ENCODE measurements at regions not wholly inside any gene's neighbourhood (a gene's known extent, or its start where the extent isn't known, plus 50 kb on each side); places are given as distances from the start of the nearest gene placed in this dataset.
A peak's percentile ranks its signal among the peaks of the same experiment; 100 is the strongest.

DNA sequence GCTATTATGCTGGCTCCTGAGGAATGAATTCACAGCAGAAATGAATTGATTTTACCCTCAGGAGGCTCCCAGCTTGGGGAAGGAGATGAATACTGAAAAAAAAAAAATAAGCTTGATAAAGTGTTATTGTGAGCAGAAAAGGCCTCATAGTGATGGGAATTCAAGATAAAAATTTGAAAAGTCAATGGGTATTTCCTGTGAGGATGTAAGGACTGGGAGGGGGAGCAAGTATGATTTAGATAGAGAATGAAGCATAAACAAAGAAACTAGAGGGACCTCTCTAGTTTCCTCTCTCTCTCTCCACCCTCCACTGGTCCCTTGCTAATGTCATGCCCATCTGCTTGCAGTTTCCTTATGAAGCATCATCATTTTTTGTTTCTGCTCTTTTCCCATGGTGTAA is 439.0 kb upstream of the PLXNA2 start:
- ATAC-seq (ENCODE audit: insufficient number of reproducible peaks, low FRiP score, low read depth) (no peak), DNase-seq (ENCODE audit: low spot score) (no peak)
- H3K36me3 ChIP-seq = no peaks in the 10 kb centered on the region

GRCh38 chr1:208684192-208684591 is 440.0 kb upstream of the PLXNA2 start:
- TF ChIP-seq CTCF (IDR thresholded peaks at IDR 0.05) = no peak
- no peaks in the 10 kb centered on the region for H3K27me3 ChIP-seq (replicated peaks; ENCODE audit: insufficient read depth)
- H3K9me3 ChIP-seq = no peaks in the 10 kb centered on the region
- H3K4me1 ChIP-seq (ENCODE audit: control insufficient read depth in 1 of 2, low read depth in 2 of 2) = peaks cover 0 to 3% of the 10 kb centered on the region in 2 donors
- no peak overlapping the region for H3K4me3 ChIP-seq
- DNase-seq (ENCODE audit: low spot score) = no peak
- ATAC-seq (ENCODE audit: insufficient number of reproducible peaks, low FRiP score, low read depth) = no peak
- H3K36me3 ChIP-seq = no peaks in the 10 kb centered on the region
- H3K27ac ChIP-seq = no peak overlapping the region

More for the DNA sequence above, 439.0 kb upstream of the PLXNA2 start:
- Histone ChIP-seq H3K4me1 (ENCODE audit: control insufficient read depth in 1 of 2, low read depth in 2 of 2) (peaks cover 0 to 3% of the 10 kb centered on the region in 2 donors), H3K4me3 (no peak overlapping the region), H3K27me3 (replicated peaks; ENCODE audit: insufficient read depth) (no peaks in the 10 kb centered on the region), H3K27ac (peak overlapping the region in 1 of 2 donors; percentile 2), H3K9me3 (no peaks in the 10 kb centered on the region)
- TF ChIP-seq CTCF (IDR thresholded peaks at IDR 0.05) = no peak

DNA sequence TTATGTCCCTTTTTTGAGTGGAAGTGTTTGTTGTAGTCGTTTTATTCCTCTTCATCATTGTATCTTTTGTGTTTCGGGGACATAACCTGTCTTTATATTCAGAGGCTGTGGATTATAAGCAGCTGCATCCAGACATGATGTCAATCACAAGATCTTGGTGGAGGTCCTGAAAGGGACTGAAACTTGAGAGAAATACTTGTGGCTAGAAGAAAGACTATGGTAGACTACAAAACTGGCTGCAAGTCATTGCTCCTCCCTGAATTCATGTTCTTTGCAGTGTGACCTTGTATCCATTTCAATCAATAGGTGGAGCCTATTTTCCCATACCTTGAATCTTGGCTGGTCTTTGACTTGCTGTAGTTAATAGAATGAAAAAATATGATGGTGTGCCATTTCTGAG is 442.4 kb upstream of the PLXNA2 start:
- Histone ChIP-seq H3K27me3 (replicated peaks; ENCODE audit: insufficient read depth) (no peaks in the 10 kb centered on the region), H3K27ac (no peak overlapping the region), H3K9me3 (no peaks in the 10 kb centered on the region), H3K36me3 (no peaks in the 10 kb centered on the region), H3K4me1 (ENCODE audit: control insufficient read depth in 1 of 2, low read depth in 2 of 2) (peaks cover 0 to 2% of the 10 kb centered on the region in 2 donors), H3K4me3 (no peak overlapping the region)
- no peak for TF ChIP-seq CTCF (IDR thresholded peaks at IDR 0.05)
- no peak for ATAC-seq (ENCODE audit: insufficient number of reproducible peaks, low FRiP score, low read depth)
- no peak for DNase-seq (ENCODE audit: low spot score)

GRCh38 chr1:208688656-208689315 is 444.6 kb upstream of the PLXNA2 start:
- Histone ChIP-seq H3K4me3 (no peak overlapping the region), H3K27ac (no peak overlapping the region), H3K27me3 (replicated peaks; ENCODE audit: insufficient read depth) (no peaks in the 10 kb centered on the region), H3K36me3 (no peaks in the 10 kb centered on the region), H3K4me1 (ENCODE audit: control insufficient read depth in 1 of 2, low read depth in 2 of 2) (no peaks in the 10 kb centered on the region), H3K9me3 (no peaks in the 10 kb centered on the region)
- DNase-seq (ENCODE audit: low spot score) (no peak), ATAC-seq (ENCODE audit: insufficient number of reproducible peaks, low FRiP score, low read depth) (no peak)
- TF ChIP-seq CTCF (IDR thresholded peaks at IDR 0.05) = no peak

DNA sequence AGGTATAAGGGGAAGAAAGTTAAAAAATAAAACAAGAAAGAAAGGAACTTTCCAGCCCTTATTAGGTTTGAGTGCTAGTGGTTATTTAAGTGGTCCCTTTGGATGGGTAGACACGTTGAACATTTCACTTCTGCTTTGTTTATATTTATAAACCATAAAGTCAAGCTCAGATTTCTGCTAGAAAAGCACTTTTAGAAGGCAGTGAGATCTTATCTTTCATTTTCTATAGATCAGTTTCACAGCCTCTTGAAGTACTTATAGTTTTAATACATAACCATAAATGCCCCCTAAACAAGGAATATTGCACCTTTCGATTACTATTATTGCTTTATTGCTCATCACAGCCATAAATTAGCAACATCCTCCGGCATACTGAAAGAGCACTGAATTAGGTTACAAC is 446.8 kb upstream of the PLXNA2 start:
- Histone ChIP-seq H3K9me3 (no peaks in the 10 kb centered on the region), H3K27me3 (replicated peaks; ENCODE audit: insufficient read depth) (no peaks in the 10 kb centered on the region), H3K4me3 (no peak overlapping the region), H3K27ac (no peak overlapping the region), H3K36me3 (no peaks in the 10 kb centered on the region), H3K4me1 (ENCODE audit: control insufficient read depth in 1 of 2, low read depth in 2 of 2) (no peaks in the 10 kb centered on the region)
- ATAC-seq (ENCODE audit: insufficient number of reproducible peaks, low FRiP score, low read depth) (no peak), DNase-seq (ENCODE audit: low spot score) (no peak)
- TF ChIP-seq CTCF (IDR thresholded peaks at IDR 0.05) = no peak

Measured in thoracic aorta (tissue), 2 donors.